Fibroblast of mammary gland (primary cell): ENCODE measurements at regions not wholly inside any gene's neighbourhood (a gene's known extent, or its start where the extent isn't known, plus 50 kb on each side); places are given as distances from the start of the nearest gene placed in this dataset.
A peak's percentile ranks its signal among the peaks of the same experiment; 100 is the strongest.

ENCODE experiments used
- DNase-seq: peaks from one replicate; pipeline ENCODE4 v3.0.0-alpha.2; 2010; ENCODE audit warnings: low read depth
- H3K4me3 ChIP-seq: 2 replicates; pipeline ENCODE4 v1.5.1; 2011; ENCODE audit warnings: low read depth, mild to moderate bottlenecking, low read length, moderate library complexity; ENCODE audit not compliant: control insufficient read depth
- TF ChIP-seq, protein P1 (sequence below): conservative IDR thresholded peaks from 2 replicates; pipeline ENCODE4 v1.5.1; 2011; ENCODE audit warnings: low read depth, low read length, inconsistent platforms; ENCODE audit not compliant: control insufficient read depth, insufficient read depth

GRCh38 chr13:86579662-86580061 is 780.4 kb upstream of the SLITRK6 start:
- no peak overlapping the region for H3K4me3 ChIP-seq
- TF ChIP-seq, protein P1, sequence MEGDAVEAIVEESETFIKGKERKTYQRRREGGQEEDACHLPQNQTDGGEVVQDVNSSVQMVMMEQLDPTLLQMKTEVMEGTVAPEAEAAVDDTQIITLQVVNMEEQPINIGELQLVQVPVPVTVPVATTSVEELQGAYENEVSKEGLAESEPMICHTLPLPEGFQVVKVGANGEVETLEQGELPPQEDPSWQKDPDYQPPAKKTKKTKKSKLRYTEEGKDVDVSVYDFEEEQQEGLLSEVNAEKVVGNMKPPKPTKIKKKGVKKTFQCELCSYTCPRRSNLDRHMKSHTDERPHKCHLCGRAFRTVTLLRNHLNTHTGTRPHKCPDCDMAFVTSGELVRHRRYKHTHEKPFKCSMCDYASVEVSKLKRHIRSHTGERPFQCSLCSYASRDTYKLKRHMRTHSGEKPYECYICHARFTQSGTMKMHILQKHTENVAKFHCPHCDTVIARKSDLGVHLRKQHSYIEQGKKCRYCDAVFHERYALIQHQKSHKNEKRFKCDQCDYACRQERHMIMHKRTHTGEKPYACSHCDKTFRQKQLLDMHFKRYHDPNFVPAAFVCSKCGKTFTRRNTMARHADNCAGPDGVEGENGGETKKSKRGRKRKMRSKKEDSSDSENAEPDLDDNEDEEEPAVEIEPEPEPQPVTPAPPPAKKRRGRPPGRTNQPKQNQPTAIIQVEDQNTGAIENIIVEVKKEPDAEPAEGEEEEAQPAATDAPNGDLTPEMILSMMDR = no peak
- no peak for DNase-seq

DNA sequence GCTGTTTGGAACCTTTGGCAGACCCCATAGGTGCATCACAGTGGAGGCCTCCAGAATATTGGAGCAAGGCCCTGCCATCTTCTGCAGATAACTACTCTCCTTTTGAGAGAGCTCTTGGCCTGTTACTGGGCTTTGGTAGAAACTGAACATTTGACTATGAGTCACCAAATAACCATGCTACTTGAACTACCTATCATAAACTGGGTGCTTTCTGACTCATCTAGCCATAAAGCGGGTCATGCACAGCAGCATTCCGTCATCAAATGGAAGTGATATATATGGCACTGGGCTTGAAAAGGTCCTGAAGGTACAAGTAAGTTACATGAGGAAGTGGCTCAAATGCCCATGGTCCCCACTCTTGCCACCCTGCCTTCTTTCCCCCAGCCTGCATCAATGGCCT is 782.5 kb upstream of the SLITRK6 start:
- no peak overlapping the region for H3K4me3 ChIP-seq
- peak; percentile 54 for DNase-seq
- TF ChIP-seq, protein P1 = no peak

DNA sequence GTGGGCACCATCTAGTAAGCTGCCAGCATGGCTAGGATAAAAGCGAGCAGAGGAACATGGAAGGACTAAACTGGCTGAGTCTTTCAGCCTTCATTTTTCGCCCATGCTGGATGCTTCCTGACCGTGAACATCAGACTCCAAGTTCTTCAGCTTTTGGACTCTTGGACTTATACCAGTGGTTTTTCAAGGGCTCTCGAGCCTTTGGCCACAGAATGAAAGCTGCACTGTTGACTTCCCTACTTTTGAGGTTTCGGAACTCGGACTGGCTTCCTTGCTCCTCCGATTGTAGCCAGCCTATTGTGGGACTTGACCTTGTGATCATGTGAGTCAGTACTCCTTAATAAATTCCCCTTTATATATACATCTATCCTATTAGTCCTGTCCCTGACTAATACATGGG is 785.1 kb upstream of the SLITRK6 start:
- H3K4me3 ChIP-seq = no peak overlapping the region

GRCh38 chr13:86585835-86586234 is 786.6 kb upstream of the SLITRK6 start:
- H3K4me3 ChIP-seq = no peak overlapping the region
- peak; percentile 87 for DNase-seq
- TF ChIP-seq, protein P1 = no peak

More for the DNA sequence above, 785.1 kb upstream of the SLITRK6 start:
- no peak for DNase-seq
- TF ChIP-seq, protein P1 = no peak

DNA sequence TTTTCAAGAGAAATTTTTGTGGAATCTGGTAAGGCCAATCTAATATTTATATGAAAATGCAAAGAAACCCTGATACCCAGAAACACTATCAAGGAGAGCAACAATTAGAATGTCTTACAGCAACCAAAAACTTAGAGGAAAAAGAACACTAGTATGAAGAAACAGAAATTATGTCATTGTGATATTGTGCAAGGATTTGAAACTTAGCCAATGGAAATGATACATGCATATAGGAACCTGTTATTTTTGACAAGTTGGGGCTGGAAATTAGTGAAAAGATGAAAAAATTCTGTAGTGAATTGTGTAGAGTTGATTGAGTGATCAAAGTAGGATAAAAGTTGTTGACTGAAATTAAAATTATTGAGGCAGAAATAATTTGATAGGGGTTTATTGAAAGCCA is 792.6 kb upstream of the SLITRK6 start:
- TF ChIP-seq, protein P1 = no peak
- H3K4me3 ChIP-seq = no peak overlapping the region
- DNase-seq = peak; percentile 42

DNA sequence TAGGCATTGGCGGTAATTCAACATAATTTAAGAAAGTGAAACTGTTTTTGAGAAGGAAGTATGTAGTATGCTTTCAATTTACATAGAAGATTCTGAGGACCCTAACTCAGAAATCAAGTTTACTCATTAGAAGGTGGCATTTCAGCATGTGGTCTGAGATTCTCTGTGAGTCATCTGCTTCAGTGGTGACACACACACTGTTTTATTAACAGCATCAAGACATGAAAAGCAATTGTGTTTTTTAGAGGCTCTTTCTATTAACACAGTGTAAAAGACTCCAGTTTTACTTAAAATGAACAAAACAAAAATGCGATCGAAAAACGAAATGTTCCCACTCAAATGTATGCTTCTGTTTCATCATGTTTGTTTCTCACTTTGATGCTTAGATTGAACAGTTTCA is 802.1 kb upstream of the SLITRK6 start:
- TF ChIP-seq, protein P1 = no peak
- H3K4me3 ChIP-seq = no peak overlapping the region
- peak; percentile 19 for DNase-seq

DNA sequence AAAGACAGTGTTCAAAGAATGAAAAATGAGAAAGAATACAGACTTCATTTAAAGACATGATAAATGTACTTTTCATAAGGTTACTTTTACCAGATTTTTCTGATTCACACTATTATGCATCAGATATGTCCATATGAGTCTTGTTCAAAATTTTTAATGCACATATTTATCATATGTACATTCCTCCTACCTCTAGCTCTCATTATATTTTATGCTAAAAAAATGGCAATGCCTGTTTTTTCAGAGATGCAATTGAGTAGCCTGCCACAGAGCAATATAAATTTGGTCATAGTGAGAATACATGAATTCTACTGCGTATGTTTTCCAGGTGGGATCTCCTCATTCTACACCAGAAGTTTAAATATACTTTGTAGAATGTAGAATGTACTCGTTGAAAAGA is 807.0 kb upstream of the SLITRK6 start:
- H3K4me3 ChIP-seq = no peak overlapping the region
- TF ChIP-seq, protein P1 = no peak
- no peak for DNase-seq
